GM21367 (cell line): ENCODE measurements at regions not wholly inside any gene's neighbourhood (a gene's known extent, or its start where the extent isn't known, plus 50 kb on each side); places are given as distances from the start of the nearest gene placed in this dataset.
"Not testable (repeated sequence)": the region's sequence is repeated elsewhere in the genome, so short reads cannot be mapped to it uniquely, and the experiment has no call there.

Experiments used
- ATAC-seq: cut with Tn5 transposase; IDR thresholded peaks from one replicate; pipeline ENCODE4 v1.9.1; 2021; ENCODE audit not compliant: unreplicated experiment

DNA sequence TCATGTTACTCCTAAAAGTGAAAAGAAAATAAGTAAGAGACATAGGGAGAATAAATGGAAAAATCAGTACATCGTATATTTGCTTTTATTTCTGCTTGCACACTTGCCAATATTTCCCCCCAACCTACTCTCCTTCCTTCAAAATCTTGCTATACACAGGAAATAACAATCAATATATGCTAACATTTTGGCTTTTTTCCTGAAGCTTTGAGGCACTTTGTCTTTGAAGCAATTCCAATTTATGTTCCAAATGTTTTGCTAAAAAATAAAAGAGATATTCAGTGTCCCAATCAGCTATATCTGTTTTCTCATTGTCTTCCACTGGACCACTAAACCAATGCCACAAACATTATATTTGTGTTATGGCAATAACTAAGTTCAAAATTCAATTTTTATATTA, 184.0 kb upstream of the NEGR1 start:
- ATAC-seq, result no peak

DNA sequence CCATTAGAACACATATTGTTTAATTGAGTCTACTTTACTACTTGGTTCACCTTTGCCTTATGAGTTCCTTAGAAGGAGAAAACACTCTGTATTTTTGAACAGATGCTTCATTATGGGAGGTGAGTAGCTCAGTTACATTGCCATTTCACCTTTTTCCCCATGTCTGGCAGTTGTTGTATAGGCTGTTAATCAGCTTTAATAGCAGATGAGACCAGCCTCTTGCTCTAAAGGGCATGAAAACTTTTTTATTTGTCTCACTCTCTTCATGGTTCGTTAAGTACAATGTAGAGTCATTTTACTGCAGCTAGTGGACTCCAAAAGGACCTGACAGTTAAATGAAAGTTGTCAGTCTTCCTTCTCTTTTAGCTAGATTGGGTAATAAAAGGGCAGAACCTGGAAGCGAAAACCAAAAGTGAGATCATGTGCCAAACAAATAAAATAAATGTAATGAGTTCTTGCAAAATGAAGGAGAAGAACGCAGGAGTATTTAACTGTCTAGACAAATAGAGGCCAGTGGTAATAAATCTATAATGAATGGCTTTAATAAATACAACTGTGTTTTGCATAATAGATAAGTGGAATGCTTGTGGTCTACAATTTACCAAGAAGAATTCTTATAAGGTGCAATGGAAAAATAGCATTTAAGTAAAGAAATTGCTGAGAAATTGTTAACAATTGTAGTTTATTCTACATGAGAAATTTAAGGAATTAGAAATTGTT, 180.0 kb upstream of the NEGR1 start:
- ATAC-seq, result no peak

- no peak for ATAC-seq
These were observed 159.9 kb upstream of the NEGR1 start for GRCh38 chr1:72442262-72442661.

GRCh38 chr1:72439036-72439435, 156.7 kb upstream of the NEGR1 start:
- ATAC-seq, result no peak

DNA sequence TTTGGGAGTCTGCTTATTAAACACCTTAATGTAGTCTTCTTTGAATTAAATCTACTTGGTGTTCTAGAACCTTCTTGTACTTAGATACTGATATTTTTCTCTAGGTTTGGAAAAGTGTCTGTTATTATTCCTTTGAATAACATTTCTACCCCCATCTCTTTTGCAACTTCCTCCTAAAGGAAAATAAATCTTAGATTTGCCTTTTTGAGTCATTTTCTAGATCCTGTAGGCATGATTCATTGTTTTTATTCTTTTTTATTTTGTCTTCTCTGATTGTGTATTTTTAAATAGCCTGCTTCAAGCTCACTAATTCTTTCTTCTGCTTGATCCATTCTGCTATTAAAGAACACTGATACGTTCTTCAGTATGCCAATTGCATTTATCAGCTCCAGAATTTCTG, 155.9 kb upstream of the NEGR1 start:
- no peak for ATAC-seq

DNA sequence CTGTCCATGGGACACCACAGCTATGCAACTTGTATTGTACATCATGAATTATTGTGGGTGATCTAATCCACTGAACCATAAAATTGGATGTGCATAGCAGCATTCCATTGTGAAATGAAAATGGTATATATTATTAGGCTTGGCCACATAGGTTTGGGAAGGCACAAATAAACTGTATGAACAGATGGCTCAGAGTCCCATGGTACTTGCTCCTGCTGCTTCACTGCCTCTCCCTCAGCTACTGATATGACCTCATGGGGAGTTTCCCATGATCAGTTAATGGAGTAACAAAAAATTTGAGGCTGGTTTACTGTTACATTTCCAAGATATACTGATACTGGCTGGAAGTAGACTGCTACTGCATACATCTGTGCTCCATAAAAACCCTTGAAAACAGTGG, 152.7 kb upstream of the NEGR1 start:
- no peak for ATAC-seq

GRCh38 chr1:72434070-72434469, 151.7 kb upstream of the NEGR1 start:
- no peak for ATAC-seq

DNA sequence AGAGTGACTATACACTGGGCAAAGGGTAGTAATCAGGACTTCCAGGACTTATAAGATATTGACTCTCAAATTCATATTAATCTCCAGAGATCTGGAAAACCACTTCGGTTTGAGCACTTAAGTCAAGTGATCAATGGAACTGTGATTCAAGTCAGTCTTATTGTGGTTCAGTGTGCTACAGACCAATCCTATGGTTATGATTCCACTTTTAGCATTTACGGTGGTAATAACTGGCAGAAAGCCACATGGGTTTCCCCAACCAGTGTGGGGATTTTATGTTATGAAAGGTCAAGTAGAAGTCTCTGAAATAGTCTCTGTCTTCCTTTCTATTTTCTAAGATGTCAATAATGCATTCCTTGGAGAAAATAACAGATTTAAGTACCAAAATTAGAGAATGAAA, 151.3 kb upstream of the NEGR1 start:
- ATAC-seq, result no peak

GRCh38 chr1:72432645-72433267, 150.4 kb upstream of the NEGR1 start:
- ATAC-seq, result no peak

DNA sequence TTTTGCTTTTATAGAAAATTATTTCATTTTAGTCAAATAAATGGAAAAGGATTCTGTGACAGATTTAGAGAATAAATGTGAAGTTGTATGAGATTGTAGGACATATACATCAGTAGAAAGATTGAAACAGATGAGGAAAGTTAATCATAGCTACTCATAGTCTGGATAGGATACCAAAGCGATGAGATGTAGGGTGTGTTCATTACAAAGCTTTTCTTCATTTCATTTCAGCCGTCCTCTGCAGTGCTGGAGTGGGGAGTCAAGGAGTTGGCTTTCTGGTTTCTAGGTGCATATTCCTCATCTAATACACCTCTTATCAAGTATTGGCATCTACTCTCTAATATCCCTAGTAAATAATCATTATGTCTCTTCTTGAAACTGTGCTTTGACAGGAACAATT, 149.5 kb upstream of the NEGR1 start:
- no peak for ATAC-seq

GRCh38 chr1:72428276-72428675, 145.9 kb upstream of the NEGR1 start:
- not testable (repeated sequence) for ATAC-seq

GRCh38 chr1:72419229-72419628, 136.9 kb upstream of the NEGR1 start:
- no peak for ATAC-seq

DNA sequence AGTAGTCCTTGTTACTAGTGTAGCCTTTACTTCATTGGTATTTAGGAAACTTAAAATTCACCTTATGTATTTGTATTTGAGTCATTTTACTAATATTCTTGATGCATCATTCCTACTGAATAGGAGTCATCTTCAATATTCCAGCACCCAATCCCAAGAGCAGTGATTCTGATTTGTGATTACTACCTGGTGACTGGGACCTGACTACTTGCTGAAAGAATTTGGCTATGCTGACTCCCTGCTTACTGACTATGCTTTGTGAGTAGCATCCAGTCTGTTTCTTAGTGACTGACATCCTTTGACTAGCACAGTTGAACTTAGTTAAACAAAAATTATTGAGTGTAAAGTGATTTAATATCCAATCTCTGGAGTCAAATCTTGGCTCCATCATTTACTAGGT, 129.9 kb upstream of the NEGR1 start:
- ATAC-seq, result no peak

DNA sequence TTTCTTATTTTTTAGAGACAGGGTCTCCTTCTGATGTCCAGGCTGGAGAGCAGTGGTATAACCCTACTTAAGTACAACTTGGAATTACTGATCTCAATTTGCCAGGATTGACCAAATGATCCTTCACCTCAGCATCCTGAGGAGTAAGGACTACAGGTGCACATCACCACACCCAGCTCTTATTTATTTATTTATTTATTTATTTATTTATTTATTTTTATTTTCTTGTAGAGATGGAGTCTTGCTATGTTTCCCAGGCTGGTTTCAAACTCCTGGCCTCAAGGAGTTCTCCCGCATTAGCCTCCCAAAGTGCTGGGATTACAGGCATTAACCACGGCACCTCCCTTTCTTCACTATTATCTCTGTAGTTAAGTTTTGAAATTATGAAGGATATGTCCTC, 117.5 kb upstream of the NEGR1 start:
- ATAC-seq, result no peak

GRCh38 chr1:72397786-72398185, 115.4 kb upstream of the NEGR1 start:
- no peak for ATAC-seq

DNA sequence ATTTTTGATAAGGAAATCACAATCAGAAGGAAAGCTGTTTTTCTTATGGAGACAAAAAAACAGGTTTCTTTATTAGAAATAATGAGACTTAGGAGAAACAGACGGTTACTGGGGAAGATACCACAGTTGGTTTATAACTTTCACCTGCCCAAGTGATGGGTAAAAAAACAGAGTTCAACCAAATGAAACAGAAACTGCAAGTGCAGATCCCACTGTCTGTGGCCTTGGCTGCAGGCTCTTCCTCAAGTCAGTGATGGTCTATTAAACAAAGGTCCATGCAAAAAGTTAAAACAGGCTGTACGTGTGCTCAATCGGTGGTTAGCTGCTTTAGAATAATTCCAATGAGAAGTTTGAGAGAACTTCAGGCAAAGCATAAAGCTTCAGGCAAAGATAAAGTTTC, 112.1 kb upstream of the NEGR1 start:
- ATAC-seq, result no peak

DNA sequence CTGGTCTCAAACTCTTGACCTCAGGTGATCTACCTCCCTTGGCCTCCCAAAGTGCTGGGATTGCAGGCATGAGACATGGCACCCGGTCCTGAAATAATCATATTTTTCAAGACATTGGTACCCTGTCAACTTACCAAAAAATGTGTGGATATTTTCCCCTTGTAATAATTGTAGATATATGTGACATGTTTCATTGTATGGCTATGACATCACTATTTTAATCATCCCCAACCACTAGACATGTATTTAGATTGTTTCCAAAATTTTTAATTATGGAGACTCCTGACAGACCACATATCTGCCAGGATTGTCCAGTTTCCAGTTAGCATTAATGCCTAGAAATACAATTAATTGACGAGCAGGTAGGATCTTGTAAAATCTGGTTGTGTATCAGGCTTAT, 96.7 kb upstream of the NEGR1 start:
- no peak for ATAC-seq

- ATAC-seq, result no peak
These were observed 92.9 kb upstream of the NEGR1 start for GRCh38 chr1:72375226-72375625.

DNA sequence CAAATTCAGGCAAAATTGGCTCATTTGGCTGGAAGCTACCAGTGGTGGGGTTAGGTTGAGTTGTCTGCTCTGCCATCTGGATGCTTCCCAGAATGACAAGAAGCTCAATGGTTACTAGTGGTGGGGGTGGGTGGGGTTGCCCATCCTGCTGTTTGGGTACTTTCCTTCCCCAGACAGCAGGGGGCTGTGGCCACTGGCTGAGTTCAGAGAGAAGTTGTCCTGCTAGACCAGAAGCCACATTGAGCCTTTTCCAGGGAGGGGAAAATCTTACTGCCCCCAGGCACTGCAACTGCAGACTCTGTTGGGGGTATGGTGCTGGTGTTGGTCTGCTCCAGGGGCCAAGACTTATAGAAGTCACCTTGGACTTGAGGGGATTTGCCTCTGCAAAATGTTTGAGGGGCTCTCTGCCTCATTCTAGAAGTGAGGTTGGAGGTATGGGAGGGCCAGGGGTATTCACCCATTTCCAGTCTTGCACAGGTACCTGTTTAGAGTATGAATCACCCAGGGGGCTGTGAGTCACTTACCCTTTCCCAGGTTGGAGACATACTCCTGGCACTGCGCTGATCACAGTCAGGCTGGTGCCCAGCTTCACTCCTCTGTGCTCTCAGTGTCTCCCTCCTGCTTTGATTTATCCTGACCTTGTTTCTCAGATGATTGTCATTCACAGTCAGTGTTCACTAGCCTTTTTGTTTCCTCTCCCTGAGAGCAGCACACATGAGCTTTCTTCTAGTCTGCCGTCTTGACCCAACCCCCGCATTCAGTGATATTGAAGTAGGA, 89.1 kb upstream of the NEGR1 start:
- ATAC-seq, result no peak

- not testable (repeated sequence) for ATAC-seq
These were observed 88.5 kb upstream of the NEGR1 start for GRCh38 chr1:72370836-72371235.

GRCh38 chr1:72369069-72369757, 86.9 kb upstream of the NEGR1 start:
- no peak for ATAC-seq

DNA sequence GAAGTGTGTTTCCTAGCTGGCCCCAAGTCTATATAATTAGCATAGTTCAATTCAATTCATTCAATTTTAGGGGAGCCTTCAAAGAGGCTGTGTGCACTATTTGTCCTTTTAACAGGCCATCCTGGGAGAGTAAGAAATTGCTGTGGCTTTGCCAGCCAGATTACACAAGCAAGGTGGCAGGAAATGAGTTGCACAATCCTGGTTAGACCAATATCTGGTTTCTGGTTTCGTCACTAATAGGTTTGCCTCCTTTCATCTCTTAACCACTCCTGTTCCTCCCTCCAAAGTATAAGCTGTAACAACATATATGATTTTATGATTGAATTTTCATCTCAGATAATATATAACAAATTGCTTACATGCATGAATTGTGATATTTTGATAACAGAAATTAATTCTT, 84.1 kb upstream of the NEGR1 start:
- no peak for ATAC-seq
